Tibial artery (tissue), 4 donors: ENCODE measurements at regions not wholly inside any gene's neighbourhood (a gene's known extent, or its start where the extent isn't known, plus 50 kb on each side); places are given as distances from the start of the nearest gene placed in this dataset.

ENCODE experiments used
- DNase-seq, 2 donors: peaks; one replicate each; pipeline ENCODE4 v3.0.0-alpha.2; 2019
- H3K27ac ChIP-seq, 2 donors: fragments of 200-600 bp; sonication (generic) in 1 of 2; 1 replicate in 1 of 2; 2 replicates in 1 of 2; pipeline ENCODE4 v1.5.1; 2018 to 2019; ENCODE audit warnings: mild to moderate bottlenecking in 1 of 2
- H3K27me3 ChIP-seq, 2 donors: fragments of 200-600 bp; sonication (generic) in 1 of 2; one replicate each; pipeline versions ENCODE4 v1.5.1 to v1.6.0; 2016 to 2019
- H3K36me3 ChIP-seq, 3 donors: fragments of 200-600 bp; sonication (generic) in 2 of 3; one replicate each; pipeline ENCODE4 v1.5.1; 2016 to 2019; ENCODE audit warnings: mild to moderate bottlenecking in 2 of 3
- H3K4me1 ChIP-seq, 4 donors: fragments of 200-600 bp; sonication (generic) in 2 of 4; 1 replicate in 3 of 4; 2 replicates in 1 of 4; pipeline ENCODE4 v1.5.1; 2016 to 2019
- H3K4me3 ChIP-seq, 2 donors: fragments of 200-600 bp; sonication (generic) in 1 of 2; 1 replicate in 1 of 2; 2 replicates in 1 of 2; pipeline ENCODE4 v1.5.1; 2018 to 2019; ENCODE audit warnings: mild to moderate bottlenecking in 2 of 2
- H3K9me3 ChIP-seq, 3 donors: fragments of 200-600 bp; sonication (generic) in 1 of 3; one replicate each; pipeline ENCODE4 v1.5.1; 2016 to 2019
- intact Hi-C: fragments of 100-400 bp; cut with DNase I; formaldehyde crosslinking; loops from one replicate; pipeline ENCODE4 v1.15.0; 2023; ENCODE audit warnings: low total_unique reads
- TF ChIP-seq, protein P1 (sequence below), 2 experiments: fragments of 200-600 bp in 1 of 2; fragments of 450-650 bp in 1 of 2; IDR thresholded peaks; one replicate each; pipeline ENCODE4 v1.5.1; 2017 to 2019; ENCODE audit warnings: antibody characterized with exemption in 2 of 2, mild to moderate bottlenecking in 1 of 2, moderate library complexity in 1 of 2

DNA sequence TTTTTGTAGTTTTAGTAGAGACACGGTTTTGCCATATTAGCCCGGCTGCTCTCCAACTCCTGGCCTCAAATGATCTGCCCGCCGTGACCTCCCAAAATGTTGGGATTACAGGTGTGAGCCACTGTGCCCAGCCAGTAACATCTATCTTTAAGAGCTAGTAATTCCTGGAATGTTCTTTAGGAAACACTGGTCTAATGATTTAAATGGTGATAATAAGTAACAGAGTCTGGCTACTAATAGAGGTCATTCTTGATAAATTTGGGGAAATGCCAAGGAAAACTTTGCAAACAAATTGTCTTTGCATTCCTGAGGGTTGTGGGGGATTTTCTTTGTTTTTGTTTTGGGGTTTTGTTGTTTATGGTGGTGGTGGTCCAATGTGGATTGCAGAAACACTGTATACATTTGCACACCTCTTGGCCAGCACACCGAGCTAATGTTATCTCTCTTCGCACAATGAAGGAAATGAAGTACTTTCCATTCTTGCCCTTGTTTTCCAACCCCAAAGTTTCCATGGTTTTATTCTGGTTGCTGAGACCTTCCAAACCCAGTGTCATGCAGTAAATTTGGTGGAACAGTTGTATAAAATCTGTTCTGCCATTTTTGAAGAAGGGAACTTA is 51.3 kb upstream of the WIPF3 start:
- DNase-seq, result no peak
- Histone ChIP-seq H3K9me3 (no peaks in the 10 kb centered on the region), H3K4me1 (no peaks in the 10 kb centered on the region), H3K36me3 (no peaks in the 10 kb centered on the region), H3K27me3 (no peaks in the 10 kb centered on the region), H3K4me3 (no peak overlapping the region), H3K27ac (no peak overlapping the region)
- intact Hi-C loops, result no loop called here
- TF ChIP-seq, protein P1, sequence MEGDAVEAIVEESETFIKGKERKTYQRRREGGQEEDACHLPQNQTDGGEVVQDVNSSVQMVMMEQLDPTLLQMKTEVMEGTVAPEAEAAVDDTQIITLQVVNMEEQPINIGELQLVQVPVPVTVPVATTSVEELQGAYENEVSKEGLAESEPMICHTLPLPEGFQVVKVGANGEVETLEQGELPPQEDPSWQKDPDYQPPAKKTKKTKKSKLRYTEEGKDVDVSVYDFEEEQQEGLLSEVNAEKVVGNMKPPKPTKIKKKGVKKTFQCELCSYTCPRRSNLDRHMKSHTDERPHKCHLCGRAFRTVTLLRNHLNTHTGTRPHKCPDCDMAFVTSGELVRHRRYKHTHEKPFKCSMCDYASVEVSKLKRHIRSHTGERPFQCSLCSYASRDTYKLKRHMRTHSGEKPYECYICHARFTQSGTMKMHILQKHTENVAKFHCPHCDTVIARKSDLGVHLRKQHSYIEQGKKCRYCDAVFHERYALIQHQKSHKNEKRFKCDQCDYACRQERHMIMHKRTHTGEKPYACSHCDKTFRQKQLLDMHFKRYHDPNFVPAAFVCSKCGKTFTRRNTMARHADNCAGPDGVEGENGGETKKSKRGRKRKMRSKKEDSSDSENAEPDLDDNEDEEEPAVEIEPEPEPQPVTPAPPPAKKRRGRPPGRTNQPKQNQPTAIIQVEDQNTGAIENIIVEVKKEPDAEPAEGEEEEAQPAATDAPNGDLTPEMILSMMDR (IDR thresholded peaks at IDR 0.05), result no peak
